B cell (primary cell): ENCODE measurements at regions not wholly inside any gene's neighbourhood (a gene's known extent, or its start where the extent isn't known, plus 50 kb on each side); places are given as distances from the start of the nearest gene placed in this dataset.

Experiments used
- ATAC-seq: fragments of 200-7000 bp; cut with Tn5 transposase; one replicate; pipeline ENCODE4 v1.10.0; 2021; ENCODE audit warnings: low read depth, mild to moderate bottlenecking, moderate number of reproducible peaks, moderate library complexity
- CTCF ChIA-PET: fragments of 350-600 bp; sonication (Branson Sonifier 250); formaldehyde crosslinking; loops from one replicate; lab custom pipeline; 2021; ENCODE audit warnings: antibody characterized with exemption, inconsistent platforms; lab: Charles Lee
- POLR2A ChIA-PET: fragments of 350-600 bp; sonication (Branson Sonifier 250); formaldehyde crosslinking; loops from one replicate; lab custom pipeline; 2021; ENCODE audit warnings: antibody characterized with exemption; lab: Charles Lee
- DNase-seq: peaks from one replicate; pipeline ENCODE4 v3.0.0; 2013
- H2AFZ ChIP-seq: 2 replicates; pipeline ENCODE4 v1.6.1; 2012; ENCODE audit warnings: mild to moderate bottlenecking, low read depth, low read length; ENCODE audit not compliant: insufficient read depth, poor library complexity, severe bottlenecking
- H3K27ac ChIP-seq, 2 donors: 1 replicate in 1 of 2; 2 replicates in 1 of 2; pipeline ENCODE4 v1.5.1; 2012 to 2013; ENCODE audit warnings: low read length in 2 of 2, mild to moderate bottlenecking in 2 of 2, moderate library complexity in 1 of 2
- H3K27me3 ChIP-seq, 4 experiments: fragments of 200-600 bp in 1 of 4; sonication (generic) in 1 of 4; replicated peaks in 1 of 4; 1 replicate in 2 of 4; 2 replicates in 2 of 4; pipeline versions ENCODE4 v1.6.1 to v1.7.0; 2013 to 2016; ENCODE audit warnings: low read length in 3 of 4, mild to moderate bottlenecking in 2 of 4, mixed read lengths in 1 of 4, moderate library complexity in 1 of 4; ENCODE audit not compliant: insufficient read depth in 4 of 4, control insufficient read depth in 3 of 4; ENCODE audit errors: control extremely low read depth in 1 of 4
- H3K36me3 ChIP-seq, 2 experiments: replicated peaks in 1 of 2; 1 replicate in 1 of 2; 2 replicates in 1 of 2; pipeline versions ENCODE4 v1.6.1 to v1.7.1; 2013; ENCODE audit warnings: low read length in 1 of 2; ENCODE audit not compliant: insufficient read depth in 2 of 2, control insufficient read depth in 1 of 2; ENCODE audit errors: control extremely low read depth in 1 of 2, extremely low read depth in 1 of 2
- H3K4me1 ChIP-seq, 2 donors: fragments of 200-600 bp in 1 of 2; sonication (generic) in 1 of 2; 1 replicate in 1 of 2; 2 replicates in 1 of 2; pipeline versions ENCODE4 v1.5.1 to v1.6.1; 2013 to 2017; ENCODE audit warnings: low read length in 2 of 2; ENCODE audit not compliant: control insufficient read depth in 2 of 2, insufficient read depth in 2 of 2
- H3K4me2 ChIP-seq: replicated peaks from 2 replicates; pipeline ENCODE3; 2012; ENCODE audit warnings: mild to moderate bottlenecking, low read depth, low read length; ENCODE audit not compliant: poor library complexity, severe bottlenecking
- H3K4me3 ChIP-seq, 5 experiments: fragments of 200-600 bp in 1 of 5; sonication (generic) in 1 of 5; 1 replicate in 3 of 5; 2 replicates in 2 of 5; pipeline versions ENCODE4 v1.5.1 to v1.7.0; 2011 to 2016; ENCODE audit warnings: low read length in 4 of 5, mild to moderate bottlenecking in 4 of 5, low read depth in 2 of 5, control low read depth in 1 of 5, moderate library complexity in 1 of 5; ENCODE audit not compliant: insufficient read depth in 1 of 5; ENCODE audit errors: control extremely low read depth in 1 of 5, extremely low read depth in 1 of 5
- H3K79me2 ChIP-seq: fragments of 200-600 bp; sonication (generic); one replicate; pipeline ENCODE4 v1.6.0; 2016; ENCODE audit warnings: low read length; ENCODE audit not compliant: control insufficient read depth, insufficient read depth
- H3K9ac ChIP-seq: fragments of 200-600 bp; sonication (generic); 2 replicates; pipeline ENCODE4 v1.6.1; 2017; ENCODE audit warnings: mild to moderate bottlenecking, low read length, moderate library complexity
- H3K9me3 ChIP-seq, 3 donors: one replicate each; pipeline versions ENCODE4 v1.6.1 to v1.7.1; 2013; ENCODE audit warnings: low read length in 2 of 3; ENCODE audit not compliant: control insufficient read depth in 2 of 3, insufficient read depth in 1 of 3; ENCODE audit errors: control extremely low read depth in 1 of 3
- H4K20me1 ChIP-seq: 2 replicates; pipeline ENCODE4 v1.6.0; 2012; ENCODE audit warnings: mild to moderate bottlenecking, low read length; ENCODE audit not compliant: insufficient read depth, control insufficient read depth, poor library complexity, severe bottlenecking
- H3K27ac Mint-ChIP-seq: one replicate; pipeline ENCODE4 v1.8.0; 2021; ENCODE audit warnings: mixed read lengths
- H3K27me3 Mint-ChIP-seq: one replicate; pipeline ENCODE4 v1.8.0; 2021; ENCODE audit warnings: mixed read lengths
- H3K4me1 Mint-ChIP-seq: one replicate; pipeline ENCODE4 v1.8.0; 2021; ENCODE audit warnings: mixed read lengths
- H3K4me3 Mint-ChIP-seq: one replicate; pipeline ENCODE4 v1.8.0; 2021; ENCODE audit warnings: mixed read lengths
- H3K9me3 Mint-ChIP-seq: one replicate; pipeline ENCODE4 v1.8.0; 2022; ENCODE audit warnings: mixed read lengths; ENCODE audit not compliant: insufficient read depth
- EZH2 ChIP-seq: IDR thresholded peaks from 2 replicates; pipeline ENCODE4 v1.6.1; 2012; ENCODE audit warnings: borderline replicate concordance, low read depth, mild to moderate bottlenecking, moderate library complexity, low read length; ENCODE audit not compliant: insufficient read depth, poor library complexity, severe bottlenecking
- WGBS: methylation state at CpG from one replicate; pipeline ENCODE4 v1.1.5; 2013; ENCODE audit warnings: missing lambda C conversion rate; ENCODE audit not compliant: insufficient coverage; 5-methylcytosine and 5-hydroxymethylcytosine counted together
- intact Hi-C: fragments of 100-400 bp; cut with micrococcal nuclease; formaldehyde crosslinking; loops from one replicate; pipeline ENCODE4 v1.10.0; 2022
- TF ChIP-seq, protein P1 (sequence below): fragments of 200-600 bp; IDR thresholded peaks from one replicate; pipeline ENCODE4 v1.8.0; 2022; ENCODE audit warnings: antibody characterized with exemption, mild to moderate bottlenecking

DNA sequence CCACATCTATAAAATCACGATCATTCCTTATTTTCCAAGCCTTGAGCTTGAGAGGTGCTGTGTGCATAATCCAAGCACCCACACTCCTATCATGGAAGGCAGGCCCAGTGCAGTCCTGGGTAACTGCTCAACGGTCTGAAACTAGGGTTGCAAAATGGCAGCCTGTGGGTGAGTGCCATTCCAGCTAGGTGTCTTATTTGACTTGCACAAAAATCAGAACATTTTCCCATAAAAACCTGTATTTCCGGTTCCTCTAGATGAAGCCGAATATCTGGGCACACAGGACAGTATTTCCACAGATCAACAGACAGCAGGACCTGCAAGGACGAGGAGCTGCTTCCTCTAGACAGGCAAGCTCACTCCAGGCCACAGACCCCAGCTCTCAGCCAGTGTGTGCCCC is 588.8 kb downstream of the BNC2 start:
- no peak for DNase-seq
- Histone ChIP-seq H3K4me3 (no peak overlapping the region), H3K27ac (no peak overlapping the region), H3K79me2 (no peaks in the 10 kb centered on the region), H3K9ac (no peak overlapping the region), H3K9me3 (peaks cover 0 to 19% (median 0%) of the 10 kb centered on the region in 3 donors), H3K27me3 (no peaks in the 10 kb centered on the region), H4K20me1 (no peaks in the 10 kb centered on the region), H3K4me1 (no peaks in the 10 kb centered on the region), H2AFZ (no peak overlapping the region), H3K36me3 (no peaks in the 10 kb centered on the region), H3K4me2 (no peak overlapping the region)
- TF ChIP-seq, protein P1, sequence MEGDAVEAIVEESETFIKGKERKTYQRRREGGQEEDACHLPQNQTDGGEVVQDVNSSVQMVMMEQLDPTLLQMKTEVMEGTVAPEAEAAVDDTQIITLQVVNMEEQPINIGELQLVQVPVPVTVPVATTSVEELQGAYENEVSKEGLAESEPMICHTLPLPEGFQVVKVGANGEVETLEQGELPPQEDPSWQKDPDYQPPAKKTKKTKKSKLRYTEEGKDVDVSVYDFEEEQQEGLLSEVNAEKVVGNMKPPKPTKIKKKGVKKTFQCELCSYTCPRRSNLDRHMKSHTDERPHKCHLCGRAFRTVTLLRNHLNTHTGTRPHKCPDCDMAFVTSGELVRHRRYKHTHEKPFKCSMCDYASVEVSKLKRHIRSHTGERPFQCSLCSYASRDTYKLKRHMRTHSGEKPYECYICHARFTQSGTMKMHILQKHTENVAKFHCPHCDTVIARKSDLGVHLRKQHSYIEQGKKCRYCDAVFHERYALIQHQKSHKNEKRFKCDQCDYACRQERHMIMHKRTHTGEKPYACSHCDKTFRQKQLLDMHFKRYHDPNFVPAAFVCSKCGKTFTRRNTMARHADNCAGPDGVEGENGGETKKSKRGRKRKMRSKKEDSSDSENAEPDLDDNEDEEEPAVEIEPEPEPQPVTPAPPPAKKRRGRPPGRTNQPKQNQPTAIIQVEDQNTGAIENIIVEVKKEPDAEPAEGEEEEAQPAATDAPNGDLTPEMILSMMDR, result no peak
- no peak for TF ChIP-seq EZH2
- no peaks in the 10 kb centered on the region for H3K27me3 Mint-ChIP-seq
- 90% methylated on average over 5 of the region's 5 CpGs for WGBS
- intact Hi-C loops, result no loop called here
- CTCF ChIA-PET, result no interaction called here
- no peak for ATAC-seq
- H3K9me3 Mint-ChIP-seq, result no peaks in the 10 kb centered on the region
- no peak overlapping the region for H3K27ac Mint-ChIP-seq
- POLR2A ChIA-PET, result no interaction called here
- H3K4me1 Mint-ChIP-seq, result no peaks in the 10 kb centered on the region
- no peak overlapping the region for H3K4me3 Mint-ChIP-seq

DNA sequence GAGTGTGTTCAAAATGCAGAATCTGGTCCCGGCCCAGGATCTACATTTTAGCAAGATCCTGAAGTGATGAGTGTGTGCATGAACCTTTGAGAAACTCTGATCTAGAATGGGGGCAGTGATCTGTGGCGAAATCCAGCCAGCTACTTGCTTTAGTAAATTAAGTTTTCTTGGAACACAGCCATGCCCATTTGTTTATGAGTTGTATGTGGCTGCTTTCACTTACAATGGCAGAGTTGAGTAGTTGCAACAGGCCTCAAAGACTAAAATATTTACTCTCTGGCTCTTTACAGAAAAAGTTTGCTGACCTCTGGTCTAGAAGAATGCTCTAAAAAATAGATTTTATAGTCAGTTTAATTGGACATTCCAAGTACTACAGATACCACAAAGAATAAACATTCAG is 588.3 kb downstream of the BNC2 start:
- Histone ChIP-seq H3K9ac (no peak overlapping the region), H3K4me3 (no peak overlapping the region), H3K36me3 (no peaks in the 10 kb centered on the region), H3K4me1 (no peaks in the 10 kb centered on the region), H3K79me2 (no peaks in the 10 kb centered on the region), H4K20me1 (no peaks in the 10 kb centered on the region), H3K9me3 (peaks cover 0 to 19% (median 0%) of the 10 kb centered on the region in 3 donors), H3K27me3 (no peaks in the 10 kb centered on the region), H3K27ac (no peak overlapping the region), H3K4me2 (no peak overlapping the region), H2AFZ (no peak overlapping the region)
- H3K9me3 Mint-ChIP-seq, result no peaks in the 10 kb centered on the region
- TF ChIP-seq, protein P1, result no peak
- TF ChIP-seq EZH2, result no peak
- no peak overlapping the region for H3K27ac Mint-ChIP-seq
- intact Hi-C loops, result no loop called here
- POLR2A ChIA-PET, result no interaction called here
- no peak for ATAC-seq
- DNase-seq, result no peak
- WGBS, result 93% methylated on average over 2 of the region's 2 CpGs
- H3K4me1 Mint-ChIP-seq, result no peaks in the 10 kb centered on the region
- H3K4me3 Mint-ChIP-seq, result no peak overlapping the region
- H3K27me3 Mint-ChIP-seq, result no peaks in the 10 kb centered on the region
- CTCF ChIA-PET, result no interaction called here
